Kidney tubule cell (primary cell): ENCODE measurements at regions not wholly inside any gene's neighbourhood (a gene's known extent, or its start where the extent isn't known, plus 50 kb on each side); places are given as distances from the start of the nearest gene placed in this dataset.
"Not testable (repeated sequence)": the region's sequence is repeated elsewhere in the genome, so short reads cannot be mapped to it uniquely, and the experiment has no call there.

Experiments
- DNase-seq: peaks from one replicate; pipeline ENCODE4 v3.0.0-alpha.2; 2018; ENCODE audit warnings: low spot score

- not testable (repeated sequence) for DNase-seq
Measured at GRCh38 chr5:1588071-1588694, 64.4 kb upstream of the LPCAT1 start.

DNA sequence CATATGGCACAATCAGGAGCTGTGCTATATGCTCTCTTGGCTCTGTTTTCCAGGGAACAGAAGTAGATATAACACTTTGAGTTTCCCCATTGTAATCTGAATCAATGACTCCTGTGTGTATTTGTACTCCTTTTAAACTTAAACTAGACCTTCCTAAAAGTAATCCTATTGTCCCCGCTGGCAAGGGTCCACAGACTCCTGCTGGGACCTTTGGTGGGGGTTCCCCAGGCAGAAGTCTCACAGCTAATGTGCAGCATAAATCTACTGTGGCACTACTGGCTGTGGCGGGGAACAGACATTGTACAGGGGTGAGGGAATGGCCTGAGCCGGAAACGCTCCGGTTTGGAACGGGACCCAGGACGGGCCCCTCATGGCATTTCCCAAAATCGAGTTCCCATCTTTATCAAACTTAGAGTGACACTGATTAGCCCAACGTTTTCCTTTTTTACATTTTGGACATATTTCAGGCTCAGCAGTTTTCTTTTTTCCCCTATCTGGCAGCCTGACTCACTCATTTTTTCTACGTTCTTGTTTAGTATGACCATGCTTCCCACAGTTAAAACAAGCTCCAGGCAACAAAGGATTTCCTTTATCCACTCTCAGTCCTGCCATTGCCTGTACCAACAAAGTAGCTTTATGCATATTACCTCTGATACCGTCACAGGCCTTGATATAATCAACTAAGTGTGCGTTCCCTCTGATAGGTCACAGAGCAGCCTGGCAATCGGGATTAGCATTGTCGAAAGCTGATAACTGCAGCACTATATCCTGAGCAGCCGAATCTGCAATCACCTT is 59.5 kb upstream of the LPCAT1 start:
- not testable (repeated sequence) for DNase-seq

DNA sequence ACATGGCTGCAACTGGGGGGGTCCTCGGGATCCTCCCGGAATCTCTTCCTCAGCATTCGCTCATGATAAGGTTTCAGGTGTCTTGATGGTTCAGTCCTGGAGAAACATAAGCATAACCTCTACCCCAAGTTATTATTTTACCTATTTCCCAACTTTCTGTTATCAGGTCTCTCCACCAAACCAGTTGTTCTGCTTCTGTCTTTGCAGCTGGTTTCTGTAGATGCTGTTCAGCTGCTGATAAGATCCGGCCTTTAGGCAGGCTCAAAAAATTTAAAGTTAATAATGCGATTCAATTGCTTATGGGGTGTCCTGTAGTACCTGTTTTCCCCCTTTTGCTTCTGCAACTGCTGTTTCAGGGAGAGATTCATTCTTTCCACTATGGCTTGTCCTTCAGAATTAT is 55.6 kb upstream of the LPCAT1 start:
- DNase-seq = not testable (repeated sequence)

DNA sequence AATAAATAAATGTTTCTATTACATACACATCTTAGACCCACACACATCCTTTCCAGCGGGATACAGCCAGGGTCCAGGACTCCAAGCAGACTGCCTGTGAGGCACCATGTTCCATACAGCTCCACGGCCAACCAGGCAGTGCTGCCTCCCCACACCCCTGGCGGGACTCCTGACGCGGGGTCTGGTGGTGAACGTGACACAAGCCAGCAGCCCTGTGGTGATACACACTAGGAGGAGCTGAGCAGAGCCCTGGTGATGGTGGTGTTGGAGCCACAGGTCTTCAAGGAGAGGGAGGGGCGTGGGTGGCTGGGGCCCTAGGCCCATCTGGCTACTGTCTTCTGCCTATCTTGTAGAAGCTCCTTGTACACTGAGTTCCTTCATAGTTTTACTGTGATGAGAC is 53.1 kb upstream of the LPCAT1 start:
- DNase-seq = not testable (repeated sequence)

- DNase-seq = not testable (repeated sequence)
Measured at GRCh38 chr5:1575991-1576714, 52.4 kb upstream of the LPCAT1 start.

- DNase-seq = not testable (repeated sequence)
Measured at GRCh38 chr5:1575491-1575890, 51.7 kb upstream of the LPCAT1 start.

- DNase-seq = not testable (repeated sequence)
Measured at GRCh38 chr5:1574023-1574318, 50.2 kb upstream of the LPCAT1 start.

DNA sequence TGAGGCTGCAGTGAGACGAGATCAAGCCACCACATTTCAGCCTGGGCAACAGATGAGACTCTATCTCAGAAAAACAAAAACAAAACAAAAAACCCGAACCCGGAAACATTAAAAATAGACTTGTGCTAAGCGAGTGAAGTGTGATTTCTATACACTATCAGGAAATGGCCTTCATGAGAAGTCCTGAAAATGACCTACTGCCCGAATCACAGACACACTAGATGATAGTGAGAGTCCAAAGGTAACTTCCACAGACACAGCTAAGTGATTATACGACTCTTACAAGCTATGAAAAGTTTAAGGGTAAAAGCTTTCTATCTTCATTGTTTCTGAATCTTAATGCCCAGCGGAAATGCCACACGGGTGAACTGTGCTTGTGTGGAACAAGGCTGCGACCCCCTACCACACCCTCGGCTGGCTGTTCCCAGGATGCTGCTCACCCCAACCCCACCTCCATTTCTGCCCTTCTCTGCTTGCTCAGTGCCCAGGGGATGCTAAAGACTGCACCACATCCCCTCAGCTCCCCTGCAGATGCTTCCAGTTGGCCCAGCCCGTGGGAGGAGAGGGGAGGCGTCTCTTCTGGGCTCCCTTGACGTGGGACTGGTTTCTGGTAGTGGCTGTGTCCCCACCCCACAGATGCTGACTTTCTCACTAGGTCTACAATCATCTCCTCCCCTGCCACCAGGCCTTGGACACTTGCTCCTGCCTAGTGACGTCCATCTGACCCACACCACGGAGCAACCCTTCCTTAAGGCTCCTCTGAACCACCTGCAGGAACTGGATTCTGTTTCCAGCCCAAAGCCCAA is 49.7 kb upstream of the LPCAT1 start:
- DNase-seq = not testable (repeated sequence)
